ENCODE measurements at regions not wholly inside any gene's neighbourhood (a gene's known extent, or its start where the extent isn't known, plus 50 kb on each side); places are given as distances from the start of the nearest gene placed in this dataset.

- in situ Hi-C loops (cut with HindIII; ENCODE audit: extremely low pct_ligation_motif_present, low pct_unique_long_range_greater_than_20kb) (no loop called here), intact Hi-C loops (cut with micrococcal nuclease; ENCODE audit: unreplicated experiment) (no loop called here)
- no peaks in the 10 kb centered on the region for H4K20me1 ChIP-seq (ENCODE audit: insufficient read depth, low read length)
- H3K27me3 ChIP-seq (ENCODE audit: control insufficient read depth in 1 of 2, insufficient read depth in 2 of 2, low read length in 2 of 2) = no peaks in the 10 kb centered on the region
- peaks cover 8% of the 10 kb centered on the region; the same call in 1 of the 2 replicates for H3K4me1 ChIP-seq (ENCODE audit: insufficient read depth, low read length)
- no peaks in the 10 kb centered on the region for H3K79me2 ChIP-seq (ENCODE audit: insufficient read depth, low read length)
- H3K9ac ChIP-seq (ENCODE audit: insufficient read depth, low read depth, low read length) = no peak overlapping the region
- BruUV-seq (replicated peaks) = no TSS peak
- ChIA-PET CTCF (ENCODE audit: low intra/inter-chr PET ratio, low total read pairs) (no interaction called here), POLR2A (no interaction called here)
- no peak overlapping the region for H2AFZ ChIP-seq (ENCODE audit: low read length)
- DNase-seq (ENCODE audit: low spot score) (no peak), FAIRE-seq (no peak), ATAC-seq (no peak)
- H3K27ac ChIP-seq (ENCODE audit: extremely low read length, insufficient read depth, low read length) = no peak overlapping the region
- H3K4me2 ChIP-seq (ENCODE audit: low read depth, low read length) = peak overlapping the region; percentile 8; the same call in 1 of the 2 replicates
- no peaks in the 10 kb centered on the region for H3K36me3 ChIP-seq (replicated peaks in 1 of 2; ENCODE audit: control insufficient read depth in 1 of 2, insufficient read depth in 2 of 2, low read length in 2 of 2)
- no peak overlapping the region for H3K4me3 ChIP-seq (replicated peaks in 1 of 3; ENCODE audit: insufficient read depth in 1 of 3, low read depth in 2 of 3, low read length in 3 of 3)
- H3K9me3 ChIP-seq (ENCODE audit: low read length) = peaks cover 11% of the 10 kb centered on the region; the same call in 1 of the 2 replicates
- no peak for TF ChIP-seq SSRP1 (CRISPR knock-in tag; IDR thresholded peaks at IDR 0.05)
- no peak for TF ChIP-seq NR2F6 (IDR thresholded peaks at IDR 0.05)
- TF ChIP-seq NR2F6 (CRISPR knock-in tag; IDR thresholded peaks at IDR 0.05) = no peak
- TF ChIP-seq NCOA5 (CRISPR knock-in tag; IDR thresholded peaks at IDR 0.05) = no peak
- TF ChIP-seq IKZF4 (CRISPR knock-in tag; IDR thresholded peaks at IDR 0.05; ENCODE audit: borderline replicate concordance, low read depth, not compliant biosample characterization) = no peak
- TF ChIP-seq ZNF331 (CRISPR knock-in tag; IDR thresholded peaks at IDR 0.05) = no peak
- no peak for TF ChIP-seq ZSCAN9 (CRISPR knock-in tag; IDR thresholded peaks at IDR 0.05; ENCODE audit: borderline replicate concordance)
- no peak for TF ChIP-seq KDM5A (IDR thresholded peaks at IDR 0.05; ENCODE audit: borderline replicate concordance, low read length)
- TF ChIP-seq NPAS2 (CRISPR knock-in tag; IDR thresholded peaks at IDR 0.05; ENCODE audit: borderline replicate concordance) = no peak
- no peak for TF ChIP-seq THAP11 (CRISPR knock-in tag; IDR thresholded peaks at IDR 0.05)
- no peak for TF ChIP-seq SNAPC4 (CRISPR knock-in tag; IDR thresholded peaks at IDR 0.05)
- TF ChIP-seq ZNF704 (CRISPR knock-in tag; IDR thresholded peaks at IDR 0.05; ENCODE audit: borderline replicate concordance) = no peak
- TF ChIP-seq CCDC6 (CRISPR knock-in tag; IDR thresholded peaks at IDR 0.05) = no peak
- no peak for TF ChIP-seq ZHX1 (CRISPR knock-in tag; IDR thresholded peaks at IDR 0.05; ENCODE audit: low read depth)
- no peak for TF ChIP-seq ZNF362 (CRISPR knock-in tag; IDR thresholded peaks at IDR 0.05; ENCODE audit: borderline replicate concordance)
- TF ChIP-seq ZNF577 (CRISPR knock-in tag; IDR thresholded peaks at IDR 0.05; ENCODE audit: borderline replicate concordance, low read depth) = no peak
Measured at GRCh38 chr15:94858920-94859319, 627.6 kb downstream of the MCTP2 start.
